H1 (cell line): ENCODE measurements at regions not wholly inside any gene's neighbourhood (a gene's known extent, or its start where the extent isn't known, plus 50 kb on each side); places are given as distances from the start of the nearest gene placed in this dataset.

Source experiments
- CTCF ChIA-PET: fragments of 300-600 bp; sonication (Branson Sonifier 250); formaldehyde crosslinking; loops from one replicate; lab custom pipeline; 2021; ENCODE audit not compliant: partially characterized antibody; lab: Charles Lee
- POLR2A ChIA-PET: fragments of 300-600 bp; sonication (Branson Sonifier 250); formaldehyde crosslinking; loops from one replicate; lab custom pipeline; 2021; ENCODE audit warnings: inconsistent platforms; ENCODE audit not compliant: partially characterized antibody; lab: Charles Lee
- DNase-seq, 2 experiments: peaks; one replicate each; pipeline versions ENCODE4 v3.0.0 to v3.0.0-alpha.2; 2010 to 2022; ENCODE audit warnings: low spot score in 2 of 2, low read depth in 1 of 2, mixed read lengths in 1 of 2
- FAIRE-seq: peaks from 2 replicates; lab custom pipeline; 2011; peaks lifted over from hg19 to GRCh38; lab: Jason Lieb, UNC
- H2AFZ ChIP-seq: 2 replicates; pipeline ENCODE4 v1.8.1; 2012; ENCODE audit warnings: low read length, inconsistent platforms
- H2AK5ac ChIP-seq: 2 replicates; pipeline ENCODE4 v1.6.1; 2013; ENCODE audit warnings: low read depth, low read length
- H2BK120ac ChIP-seq: replicated peaks from 2 replicates; pipeline ENCODE3; 2013; ENCODE audit warnings: low read depth, low read length, inconsistent platforms
- H2BK12ac ChIP-seq: 2 replicates; pipeline ENCODE4 v1.6.1; 2013; ENCODE audit warnings: low read depth, low read length
- H2BK15ac ChIP-seq: 2 replicates; pipeline ENCODE4 v1.6.1; 2013; ENCODE audit warnings: low read length
- H2BK20ac ChIP-seq: 2 replicates; pipeline ENCODE4 v1.6.1; 2013; ENCODE audit warnings: low read length
- H2BK5ac ChIP-seq: 2 replicates; pipeline ENCODE4 v1.6.1; 2013; ENCODE audit warnings: low read depth, low read length
- H3K14ac ChIP-seq: 2 replicates; pipeline ENCODE4 v1.6.1; 2013; ENCODE audit warnings: inconsistent platforms; ENCODE audit not compliant: insufficient read length
- H3K18ac ChIP-seq: 2 replicates; pipeline ENCODE4 v1.6.1; 2013; ENCODE audit warnings: low read length; ENCODE audit errors: extremely low read depth
- H3K23ac ChIP-seq: 2 replicates; pipeline ENCODE4 v1.6.1; 2013; ENCODE audit warnings: inconsistent platforms; ENCODE audit not compliant: insufficient read length
- H3K23me2 ChIP-seq: 2 replicates; pipeline ENCODE4 v1.6.1; 2013; ENCODE audit warnings: low read depth, low read length
- H3K27ac ChIP-seq: 2 replicates; pipeline ENCODE4 v1.6.1; 2011; ENCODE audit warnings: low read depth, low read length, inconsistent platforms
- H3K27me3 ChIP-seq, 4 experiments: replicated peaks in 1 of 4; 1 replicate in 1 of 4; 2 replicates in 3 of 4; pipeline versions ENCODE4 v1.6.1 to v1.8.1; 2011 to 2013; ENCODE audit warnings: low read length in 3 of 4, mild to moderate bottlenecking in 3 of 4, inconsistent platforms in 2 of 4, mixed read lengths in 2 of 4, moderate library complexity in 1 of 4; ENCODE audit not compliant: control insufficient read depth in 3 of 4, insufficient read depth in 3 of 4; ENCODE audit errors: extremely low read depth in 1 of 4
- H3K36me3 ChIP-seq, 4 experiments: 2 replicates each; pipeline versions ENCODE4 v1.6.1 to v1.8.1; 2011 to 2013; ENCODE audit warnings: mild to moderate bottlenecking in 4 of 4, low read length in 3 of 4, moderate library complexity in 2 of 4, control low read depth in 1 of 4, inconsistent platforms in 1 of 4; ENCODE audit not compliant: insufficient read depth in 4 of 4, control insufficient read depth in 2 of 4
- H3K4ac ChIP-seq: replicated peaks from 2 replicates; pipeline ENCODE3; 2013; ENCODE audit warnings: low read length, low read depth, mixed read lengths, inconsistent platforms; ENCODE audit not compliant: insufficient read length
- H3K4me1 ChIP-seq, 4 experiments: replicated peaks in 1 of 4; 1 replicate in 1 of 4; 2 replicates in 3 of 4; pipeline versions ENCODE4 v1.6.1 to v1.8.1; 2011 to 2013; ENCODE audit warnings: low read length in 3 of 4, inconsistent platforms in 2 of 4, mixed read lengths in 1 of 4; ENCODE audit not compliant: insufficient read depth in 4 of 4, control insufficient read depth in 3 of 4
- H3K4me2 ChIP-seq, 2 experiments: 2 replicates each; pipeline versions ENCODE4 v1.6.1 to v1.8.1; 2011 to 2013; ENCODE audit warnings: low read depth in 2 of 2, low read length in 2 of 2, control low read depth in 1 of 2, inconsistent platforms in 1 of 2, mild to moderate bottlenecking in 1 of 2; ENCODE audit not compliant: insufficient read depth in 1 of 2
- H3K4me3 ChIP-seq, 4 experiments: fragments of 200-600, 300-600 bp in 1 of 4; sonication (generic), shearing (Covaris generic), sonication (Bioruptor Twin) in 1 of 4; 2 replicates each; pipeline versions ENCODE4 v1.5.1 to v1.8.1; 2011 to 2016; ENCODE audit warnings: low read length in 4 of 4, low read depth in 3 of 4, control low read depth in 2 of 4, inconsistent platforms in 2 of 4, mild to moderate bottlenecking in 2 of 4, mixed read lengths in 1 of 4, moderate library complexity in 1 of 4; ENCODE audit not compliant: insufficient read depth in 2 of 4; ENCODE audit errors: extremely low read depth in 1 of 4
- H3K56ac ChIP-seq: replicated peaks from 2 replicates; pipeline ENCODE3; 2013; ENCODE audit warnings: low read depth, mild to moderate bottlenecking, mixed read lengths, low read length, inconsistent platforms; ENCODE audit not compliant: insufficient read length
- H3K79me1 ChIP-seq: 2 replicates; pipeline ENCODE4 v1.6.1; 2013; ENCODE audit warnings: low read depth, low read length, control low read depth
- H3K79me2 ChIP-seq, 2 experiments: 2 replicates each; pipeline versions ENCODE4 v1.6.1 to v1.8.1; 2012 to 2013; ENCODE audit warnings: low read length in 2 of 2, mild to moderate bottlenecking in 2 of 2, inconsistent platforms in 1 of 2; ENCODE audit not compliant: insufficient read depth in 2 of 2, control insufficient read depth in 1 of 2
- H3K9ac ChIP-seq, 4 experiments: replicated peaks in 1 of 4; 1 replicate in 1 of 4; 2 replicates in 3 of 4; pipeline versions ENCODE4 v1.6.1 to v1.8.1; 2011 to 2013; ENCODE audit warnings: low read depth in 3 of 4, low read length in 3 of 4, control low read depth in 2 of 4, mild to moderate bottlenecking in 2 of 4, moderate library complexity in 2 of 4, inconsistent platforms in 1 of 4; ENCODE audit errors: extremely low read depth in 1 of 4
- H3K9me3 ChIP-seq, 2 experiments: 2 replicates each; pipeline versions ENCODE4 v1.6.1 to v1.8.1; 2012 to 2013; ENCODE audit warnings: mild to moderate bottlenecking in 2 of 2, moderate library complexity in 2 of 2, control low read depth in 1 of 2, inconsistent platforms in 1 of 2, low read depth in 1 of 2, low read length in 1 of 2, mixed read lengths in 1 of 2; ENCODE audit not compliant: insufficient read depth in 2 of 2
- H4K20me1 ChIP-seq, 2 experiments: replicated peaks in 1 of 2; 2 replicates each; pipeline versions ENCODE3 to v1.8.1; 2011 to 2013; ENCODE audit warnings: inconsistent platforms in 2 of 2, low read length in 2 of 2, mild to moderate bottlenecking in 1 of 2; ENCODE audit not compliant: insufficient read depth in 2 of 2, control insufficient read depth in 1 of 2
- H4K5ac ChIP-seq: 2 replicates; pipeline ENCODE4 v1.6.1; 2013; ENCODE audit warnings: low read length, low read depth, mixed read lengths, inconsistent platforms; ENCODE audit not compliant: insufficient read length
- H4K8ac ChIP-seq: 2 replicates; pipeline ENCODE4 v1.8.0; 2013; ENCODE audit warnings: mild to moderate bottlenecking, moderate library complexity, low read length, inconsistent platforms; ENCODE audit not compliant: insufficient read depth; ENCODE audit errors: extremely low read depth
- H4K91ac ChIP-seq: replicated peaks from 2 replicates; pipeline ENCODE3; 2013; ENCODE audit warnings: low read length, mixed read lengths, inconsistent platforms; ENCODE audit not compliant: insufficient read length
- E2F6 ChIP-seq: IDR thresholded peaks from 2 replicates; pipeline ENCODE4 v1.6.1; 2012; ENCODE audit warnings: inconsistent platforms
- HDAC2 ChIP-seq, 2 experiments: fragments of 300-600 bp in 1 of 2; sonication (generic) in 1 of 2; IDR thresholded peaks; 2 replicates each; pipeline ENCODE4 v1.6.1; 2011 to 2012; ENCODE audit warnings: low read depth in 2 of 2, low read length in 2 of 2, mild to moderate bottlenecking in 2 of 2, moderate library complexity in 2 of 2, borderline replicate concordance in 1 of 2, inconsistent platforms in 1 of 2
- MAX ChIP-seq: IDR thresholded peaks from 2 replicates; pipeline ENCODE4 v1.6.1; 2012; ENCODE audit warnings: inconsistent platforms
- SP2 ChIP-seq: IDR thresholded peaks from 2 replicates; pipeline ENCODE4 v1.6.1; 2012; ENCODE audit warnings: mild to moderate bottlenecking, low read length, inconsistent platforms
- YY1 ChIP-seq: IDR thresholded peaks from 2 replicates; pipeline ENCODE4 v1.6.1; 2011; ENCODE audit warnings: low read depth, mild to moderate bottlenecking, low read length
- WGBS, 2 experiments: shearing (Covaris generic) in 1 of 2; methylation state at CpG; one replicate each; pipeline versions ENCODE4 v1.1.6 to v1.1.7; 2013 to 2015; ENCODE audit warnings: low lambda C conversion rate in 2 of 2, mixed read lengths in 2 of 2, inconsistent platforms in 1 of 2, low coverage in 1 of 2, missing lambda C conversion rate in 1 of 2; ENCODE audit not compliant: insufficient replicate concordance in 2 of 2, insufficient coverage in 1 of 2, insufficient read length in 1 of 2; ENCODE audit errors: extremely low coverage in 1 of 2, missing lambda C conversion rate in 1 of 2; 5-methylcytosine and 5-hydroxymethylcytosine counted together
- TF ChIP-seq, protein P1 (sequence below), 3 experiments: IDR thresholded peaks; 1 replicate in 2 of 3; 2 replicates in 1 of 3; pipeline versions ENCODE4 v1.5.1 to v1.6.1; 2011; ENCODE audit warnings: low read length in 3 of 3, mild to moderate bottlenecking in 3 of 3, inconsistent platforms in 2 of 3, low read depth in 1 of 3, moderate library complexity in 1 of 3; ENCODE audit not compliant: insufficient read depth in 1 of 3; ENCODE audit errors: control extremely low read depth in 1 of 3

GRCh38 chr5:104998572-104998971 is 1436.0 kb upstream of the NUDT12 start:
- DNase-seq (no peak), FAIRE-seq (no peak)
- Histone ChIP-seq H3K36me3 (no peaks in the 10 kb centered on the region), H2BK20ac (no peak overlapping the region), H3K4me1 (no peaks in the 10 kb centered on the region), H2BK15ac (no peak overlapping the region), H2AFZ (no peak overlapping the region), H4K8ac (no peak overlapping the region), H3K27ac (no peak overlapping the region), H4K20me1 (no peaks in the 10 kb centered on the region), H3K23ac (no peak overlapping the region), H4K5ac (no peak overlapping the region), H3K14ac (no peak overlapping the region), H3K27me3 (no peaks in the 10 kb centered on the region), H2BK5ac (no peak overlapping the region), H2BK120ac (no peak overlapping the region), H4K91ac (no peak overlapping the region), H3K9me3 (no peaks in the 10 kb centered on the region), H3K23me2 (no peaks in the 10 kb centered on the region), H2AK5ac (no peak overlapping the region), H3K79me2 (no peaks in the 10 kb centered on the region), H3K18ac (no peak overlapping the region), H3K4me2 (no peak overlapping the region), H3K9ac (no peak overlapping the region), H3K4me3 (no peak overlapping the region), H3K4ac (no peak overlapping the region), H3K79me1 (no peaks in the 10 kb centered on the region), H3K56ac (no peak overlapping the region), H2BK12ac (no peak overlapping the region)
- 97% methylated on average over 1 of the region's 1 CpG; no CpG with 5 or more reads in 1 of the 2 experiments for WGBS, 2 experiments
- ChIA-PET POLR2A (no interaction called here), CTCF (no interaction called here)
- TF ChIP-seq YY1 (no peak), SP2 (no peak), MAX (no peak), HDAC2 (IDR thresholded peaks at IDR 0.05; ENCODE audit: borderline replicate concordance in 1 of 2, low read depth in 2 of 2, low read length in 2 of 2) (no peak), E2F6 (no peak)
- TF ChIP-seq, protein P1, sequence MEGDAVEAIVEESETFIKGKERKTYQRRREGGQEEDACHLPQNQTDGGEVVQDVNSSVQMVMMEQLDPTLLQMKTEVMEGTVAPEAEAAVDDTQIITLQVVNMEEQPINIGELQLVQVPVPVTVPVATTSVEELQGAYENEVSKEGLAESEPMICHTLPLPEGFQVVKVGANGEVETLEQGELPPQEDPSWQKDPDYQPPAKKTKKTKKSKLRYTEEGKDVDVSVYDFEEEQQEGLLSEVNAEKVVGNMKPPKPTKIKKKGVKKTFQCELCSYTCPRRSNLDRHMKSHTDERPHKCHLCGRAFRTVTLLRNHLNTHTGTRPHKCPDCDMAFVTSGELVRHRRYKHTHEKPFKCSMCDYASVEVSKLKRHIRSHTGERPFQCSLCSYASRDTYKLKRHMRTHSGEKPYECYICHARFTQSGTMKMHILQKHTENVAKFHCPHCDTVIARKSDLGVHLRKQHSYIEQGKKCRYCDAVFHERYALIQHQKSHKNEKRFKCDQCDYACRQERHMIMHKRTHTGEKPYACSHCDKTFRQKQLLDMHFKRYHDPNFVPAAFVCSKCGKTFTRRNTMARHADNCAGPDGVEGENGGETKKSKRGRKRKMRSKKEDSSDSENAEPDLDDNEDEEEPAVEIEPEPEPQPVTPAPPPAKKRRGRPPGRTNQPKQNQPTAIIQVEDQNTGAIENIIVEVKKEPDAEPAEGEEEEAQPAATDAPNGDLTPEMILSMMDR (IDR thresholded peaks at IDR 0.05; ENCODE audit: control extremely low read depth in 1 of 3, insufficient read depth in 1 of 3, low read depth in 1 of 3, low read length in 3 of 3): no peak
